ENCODE measurements at regions not wholly inside any gene's neighbourhood (a gene's known extent, or its start where the extent isn't known, plus 50 kb on each side); places are given as distances from the start of the nearest gene placed in this dataset.

DNA sequence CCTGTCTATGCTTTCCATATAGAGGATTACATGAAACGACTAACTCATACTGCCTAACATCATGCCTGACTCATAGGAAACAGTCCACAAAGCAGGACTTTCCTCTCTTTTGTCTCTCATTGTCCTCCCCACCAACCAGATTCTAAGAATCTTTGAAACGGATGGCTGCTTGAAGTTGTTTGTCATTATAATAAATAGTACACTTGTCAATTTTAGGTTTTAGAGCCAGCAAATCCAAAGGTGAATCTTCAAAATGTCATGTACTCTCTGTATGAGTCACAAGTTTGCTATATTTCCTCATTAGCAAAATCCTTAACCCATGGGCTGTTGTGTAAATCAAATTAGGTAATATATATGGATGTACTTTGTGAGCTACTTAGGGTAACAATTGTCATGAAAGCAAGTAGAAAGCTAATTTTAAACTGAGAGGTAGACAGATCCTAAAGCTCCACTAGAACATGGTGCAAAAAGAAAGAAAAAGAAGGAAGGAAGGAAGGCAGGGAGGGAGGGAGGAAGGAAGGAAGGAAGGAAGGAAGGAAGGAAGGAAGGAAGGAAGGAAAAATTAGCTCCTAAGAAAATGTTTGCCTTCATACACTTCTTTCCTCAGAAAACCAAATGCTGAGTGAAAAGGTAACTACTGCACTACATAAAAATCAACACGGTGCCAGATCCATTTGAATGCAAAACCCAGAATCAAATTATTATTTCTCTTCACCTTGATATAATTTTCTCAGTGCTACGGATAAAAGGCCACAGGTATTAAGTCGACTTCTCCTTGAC is 129.5 kb upstream of the PRMT6 start:
- Histone ChIP-seq H3K9ac (ENCODE audit: low read length) (no peak overlapping the region), H4K12ac (ENCODE audit: low read depth, low read length) (no peak overlapping the region), H3K18ac (ENCODE audit: low read length) (no peak overlapping the region), H3K27ac (ENCODE audit: low read depth, low read length) (no peak overlapping the region), H3K36me3 (ENCODE audit: control insufficient read depth in 1 of 2, insufficient read depth in 2 of 2, low read length in 2 of 2) (no peaks in the 10 kb centered on the region), H3K4me3 (ENCODE audit: low read depth, low read length) (no peak overlapping the region), H2BK12ac (ENCODE audit: low read length) (no peak overlapping the region), H3K4me2 (ENCODE audit: low read length) (no peak overlapping the region), H3K23ac (ENCODE audit: low read length) (no peak overlapping the region), H3K4ac (ENCODE audit: low read depth, low read length) (no peak overlapping the region), H4K91ac (ENCODE audit: low read depth, low read length) (no peak overlapping the region), H3K14ac (ENCODE audit: low read length) (no peak overlapping the region), H2BK120ac (ENCODE audit: insufficient read depth, low read length, poor library complexity) (no peak overlapping the region), H3K9me3 (ENCODE audit: insufficient read depth, low read depth, low read length) (no peaks in the 10 kb centered on the region), H3K79me1 (ENCODE audit: low read length) (no peaks in the 10 kb centered on the region), H4K8ac (ENCODE audit: low read depth, low read length) (no peak overlapping the region), H2AK5ac (ENCODE audit: low read length) (no peak overlapping the region), H2AFZ (ENCODE audit: insufficient read depth, low read length, poor library complexity) (no peak overlapping the region), H3K79me2 (ENCODE audit: control insufficient read depth, insufficient read depth, low read length, poor library complexity) (no peaks in the 10 kb centered on the region), H3K27me3 (ENCODE audit: insufficient read depth, low read length) (no peaks in the 10 kb centered on the region), H2BK5ac (ENCODE audit: low read depth, low read length, poor library complexity) (no peak overlapping the region), H3K4me1 (ENCODE audit: control insufficient read depth in 1 of 2, insufficient read depth in 2 of 2, low read length in 2 of 2) (peaks cover 0 to 2% of the 10 kb centered on the region in 2 experiments)
- DNase-seq: no peak
- no CpG with 5 or more reads among the region's 5 CpGs for WGBS (ENCODE audit: extremely low coverage, insufficient coverage, insufficient read length)

GRCh38 chr1:106937104-106937503 is 119.4 kb upstream of the PRMT6 start:
- no peak overlapping the region for H3K9ac ChIP-seq (ENCODE audit: low read length)
- no peak overlapping the region for H3K23ac ChIP-seq (ENCODE audit: low read length)
- no CpG with 5 or more reads among the region's 3 CpGs for WGBS (ENCODE audit: extremely low coverage, insufficient coverage, insufficient read length)
- H4K8ac ChIP-seq (ENCODE audit: low read depth, low read length): no peak overlapping the region
- peak; percentile 3 to 12 for DNase-seq
- H2AFZ ChIP-seq (ENCODE audit: insufficient read depth, low read length, poor library complexity): no peak overlapping the region
- H3K79me1 ChIP-seq (ENCODE audit: low read length): no peaks in the 10 kb centered on the region
- no peaks in the 10 kb centered on the region for H3K9me3 ChIP-seq (ENCODE audit: insufficient read depth, low read depth, low read length)
- no peak overlapping the region for H4K91ac ChIP-seq (ENCODE audit: low read depth, low read length)
- H3K79me2 ChIP-seq (ENCODE audit: control insufficient read depth, insufficient read depth, low read length, poor library complexity): no peaks in the 10 kb centered on the region
- H3K27ac ChIP-seq (ENCODE audit: low read depth, low read length): no peak overlapping the region
- no peak overlapping the region for H2BK120ac ChIP-seq (ENCODE audit: insufficient read depth, low read length, poor library complexity)
- no peak overlapping the region for H4K12ac ChIP-seq (ENCODE audit: low read depth, low read length)
- H3K18ac ChIP-seq (ENCODE audit: low read length): no peak overlapping the region
- no peaks in the 10 kb centered on the region for H3K36me3 ChIP-seq (ENCODE audit: control insufficient read depth in 1 of 2, insufficient read depth in 2 of 2, low read length in 2 of 2)
- H2AK5ac ChIP-seq (ENCODE audit: low read length): no peak overlapping the region
- no peaks in the 10 kb centered on the region for H3K27me3 ChIP-seq (ENCODE audit: insufficient read depth, low read length)
- H2BK5ac ChIP-seq (ENCODE audit: low read depth, low read length, poor library complexity): no peak overlapping the region
- no peak overlapping the region for H3K4me3 ChIP-seq (ENCODE audit: low read depth, low read length)
- no peak overlapping the region for H3K14ac ChIP-seq (ENCODE audit: low read length)
- H3K4me2 ChIP-seq (ENCODE audit: low read length): no peak overlapping the region
- H3K4me1 ChIP-seq (ENCODE audit: control insufficient read depth in 1 of 2, insufficient read depth in 2 of 2, low read length in 2 of 2): no peaks in the 10 kb centered on the region
- no peak overlapping the region for H2BK12ac ChIP-seq (ENCODE audit: low read length)
- H3K4ac ChIP-seq (ENCODE audit: low read depth, low read length): no peak overlapping the region

DNA sequence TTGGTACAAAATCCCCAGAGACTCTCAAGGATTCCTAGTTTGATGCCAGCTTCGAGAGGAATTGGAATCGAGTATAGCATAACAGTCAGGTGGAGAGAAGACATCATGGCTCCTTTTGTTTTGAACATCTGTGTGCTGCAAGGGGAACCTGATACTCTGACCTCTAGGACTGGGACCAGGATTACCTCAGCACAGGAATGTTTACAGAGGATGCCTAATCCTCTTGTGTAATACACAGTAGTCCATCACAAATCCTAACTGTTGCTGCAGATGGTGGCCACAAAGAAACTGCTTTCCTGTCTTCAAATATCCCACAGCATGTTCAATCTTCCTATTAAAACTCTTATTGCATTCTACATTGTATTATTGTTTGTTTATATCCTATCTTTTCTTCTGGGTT is 111.8 kb upstream of the PRMT6 start:
- no CpG with 5 or more reads among the region's 2 CpGs for WGBS (ENCODE audit: extremely low coverage, insufficient coverage, insufficient read length)
- H2BK120ac ChIP-seq (ENCODE audit: insufficient read depth, low read length, poor library complexity): no peak overlapping the region

GRCh38 chr1:106952776-106953175 is 103.7 kb upstream of the PRMT6 start:
- Histone ChIP-seq H3K9ac (ENCODE audit: low read length) (no peak overlapping the region), H3K27ac (ENCODE audit: low read depth, low read length) (no peak overlapping the region), H3K79me2 (ENCODE audit: control insufficient read depth, insufficient read depth, low read length, poor library complexity) (no peaks in the 10 kb centered on the region), H3K4ac (ENCODE audit: low read depth, low read length) (no peak overlapping the region), H3K18ac (ENCODE audit: low read length) (no peak overlapping the region), H3K23ac (ENCODE audit: low read length) (no peak overlapping the region), H2BK5ac (ENCODE audit: low read depth, low read length, poor library complexity) (no peak overlapping the region), H3K4me3 (ENCODE audit: low read depth, low read length) (no peak overlapping the region), H2BK12ac (ENCODE audit: low read length) (no peak overlapping the region), H3K4me2 (ENCODE audit: low read length) (no peak overlapping the region), H3K36me3 (ENCODE audit: control insufficient read depth in 1 of 2, insufficient read depth in 2 of 2, low read length in 2 of 2) (no peaks in the 10 kb centered on the region), H3K9me3 (ENCODE audit: insufficient read depth, low read depth, low read length) (peaks cover 2% of the 10 kb centered on the region), H4K12ac (ENCODE audit: low read depth, low read length) (no peak overlapping the region), H3K27me3 (ENCODE audit: insufficient read depth, low read length) (no peaks in the 10 kb centered on the region), H2AK5ac (ENCODE audit: low read length) (no peak overlapping the region), H3K14ac (ENCODE audit: low read length) (no peak overlapping the region), H3K79me1 (ENCODE audit: low read length) (no peaks in the 10 kb centered on the region), H3K4me1 (ENCODE audit: control insufficient read depth in 1 of 2, insufficient read depth in 2 of 2, low read length in 2 of 2) (peaks cover 3 to 4% of the 10 kb centered on the region in 2 experiments), H4K91ac (ENCODE audit: low read depth, low read length) (no peak overlapping the region), H2BK120ac (ENCODE audit: insufficient read depth, low read length, poor library complexity) (no peak overlapping the region), H4K8ac (ENCODE audit: low read depth, low read length) (no peak overlapping the region), H2AFZ (ENCODE audit: insufficient read depth, low read length, poor library complexity) (no peak overlapping the region)
- no CpG with 5 or more reads among the region's 1 CpG for WGBS (ENCODE audit: extremely low coverage, insufficient coverage, insufficient read length)
- no peak for DNase-seq

More for the DNA sequence above, 111.8 kb upstream of the PRMT6 start:
- Histone ChIP-seq H4K12ac (ENCODE audit: low read depth, low read length) (no peak overlapping the region), H2AFZ (ENCODE audit: insufficient read depth, low read length, poor library complexity) (no peak overlapping the region), H3K14ac (ENCODE audit: low read length) (no peak overlapping the region), H3K27ac (ENCODE audit: low read depth, low read length) (no peak overlapping the region), H3K27me3 (ENCODE audit: insufficient read depth, low read length) (no peaks in the 10 kb centered on the region), H3K4me2 (ENCODE audit: low read length) (no peak overlapping the region), H3K18ac (ENCODE audit: low read length) (no peak overlapping the region), H3K79me1 (ENCODE audit: low read length) (no peaks in the 10 kb centered on the region), H3K4me1 (ENCODE audit: control insufficient read depth in 1 of 2, insufficient read depth in 2 of 2, low read length in 2 of 2) (no peaks in the 10 kb centered on the region), H3K23ac (ENCODE audit: low read length) (no peak overlapping the region), H2BK12ac (ENCODE audit: low read length) (no peak overlapping the region), H3K36me3 (ENCODE audit: control insufficient read depth in 1 of 2, insufficient read depth in 2 of 2, low read length in 2 of 2) (no peaks in the 10 kb centered on the region), H4K8ac (ENCODE audit: low read depth, low read length) (no peak overlapping the region), H3K9me3 (ENCODE audit: insufficient read depth, low read depth, low read length) (peaks cover 2% of the 10 kb centered on the region), H2AK5ac (ENCODE audit: low read length) (no peak overlapping the region), H3K9ac (ENCODE audit: low read length) (no peak overlapping the region), H3K4ac (ENCODE audit: low read depth, low read length) (no peak overlapping the region), H3K79me2 (ENCODE audit: control insufficient read depth, insufficient read depth, low read length, poor library complexity) (no peaks in the 10 kb centered on the region), H2BK5ac (ENCODE audit: low read depth, low read length, poor library complexity) (no peak overlapping the region), H3K4me3 (ENCODE audit: low read depth, low read length) (no peak overlapping the region), H4K91ac (ENCODE audit: low read depth, low read length) (no peak overlapping the region)
- no peak for DNase-seq

All from trophoblast cell (in vitro differentiated cells and primary cell).